ENCODE measurements at regions not wholly inside any gene's neighbourhood (a gene's known extent, or its start where the extent isn't known, plus 50 kb on each side); places are given as distances from the start of the nearest gene placed in this dataset.

GRCh38 chr2:6362671-6363450 is 502.8 kb downstream of the CMPK2 start:
- Histone ChIP-seq H4K8ac (replicated peaks; ENCODE audit: insufficient read length, low read depth, low read length) (no peak overlapping the region), H3K14ac (ENCODE audit: insufficient read depth, low read length) (no peak overlapping the region), H3K4me1 (ENCODE audit: insufficient read depth, low read length) (no peaks in the 10 kb centered on the region), H4K5ac (ENCODE audit: insufficient read length, low read depth, low read length) (no peak overlapping the region), H3K9ac (ENCODE audit: extremely low read depth, insufficient read length, low read length) (no peak overlapping the region), H3K18ac (ENCODE audit: insufficient read length, low read depth, low read length) (no peak overlapping the region), H4K91ac (ENCODE audit: insufficient read length, low read depth, low read length) (no peak overlapping the region), H3K27me3 (ENCODE audit: insufficient read depth, low read length) (no peaks in the 10 kb centered on the region), H3K23me2 (ENCODE audit: insufficient read length, low read depth, low read length, poor library complexity, severe bottlenecking) (no peaks in the 10 kb centered on the region), H3T11ph (ENCODE audit: low read length) (no peak overlapping the region), H3K4ac (ENCODE audit: low read depth, low read length) (no peak overlapping the region), H3K79me1 (ENCODE audit: insufficient read depth, low read depth, low read length, poor library complexity, severe bottlenecking) (no peaks in the 10 kb centered on the region), H2BK5ac (ENCODE audit: insufficient read length, low read length) (no peak overlapping the region), H3K23ac (ENCODE audit: insufficient read length, low read depth, low read length) (no peak overlapping the region), H2BK15ac (ENCODE audit: low read depth, low read length) (no peak overlapping the region), H3K4me2 (ENCODE audit: insufficient read depth, insufficient read length, low read length) (no peak overlapping the region), H2BK12ac (ENCODE audit: insufficient read length, low read depth, low read length) (no peak overlapping the region), H2AFZ (ENCODE audit: low read length) (no peak overlapping the region), H3K27ac (ENCODE audit: insufficient read length, low read depth, low read length) (no peak overlapping the region), H2BK120ac (ENCODE audit: low read depth, low read length, poor library complexity, severe bottlenecking) (no peak overlapping the region), H2AK5ac (ENCODE audit: insufficient read length, low read length) (no peak overlapping the region), H3K79me2 (ENCODE audit: insufficient read depth, low read length) (no peaks in the 10 kb centered on the region), H2BK20ac (ENCODE audit: low read depth, low read length, poor library complexity, severe bottlenecking) (no peak overlapping the region), H4K20me1 (ENCODE audit: control insufficient read depth, insufficient read depth, insufficient read length) (no peaks in the 10 kb centered on the region), H3K9me3 (ENCODE audit: control insufficient read depth, low read depth, low read length) (no peaks in the 10 kb centered on the region), H3K56ac (ENCODE audit: insufficient read length, low read depth, low read length) (no peak overlapping the region)
- H3K4me3 Mint-ChIP-seq, result no peak overlapping the region
- DNase-seq, result no peak
- H3K4me1 Mint-ChIP-seq, result no peaks in the 10 kb centered on the region
- no peaks in the 10 kb centered on the region; a peak in 1 of 5 replicates for H3K9me3 Mint-ChIP-seq
- no peaks in the 10 kb centered on the region for H3K36me3 Mint-ChIP-seq (ENCODE audit: insufficient read depth in 1 of 3, low read depth in 3 of 3)
- peaks cover 2% of the 10 kb centered on the region; the same call in 1 of the 2 replicates for H3K27me3 Mint-ChIP-seq (ENCODE audit: low read depth)
- no CpG with 5 or more reads among the region's 11 CpGs for WGBS (ENCODE audit: extremely low coverage, insufficient read length, low lambda C conversion rate)
- TF ChIP-seq CTCF (conservative IDR thresholded peaks at IDR 0.05), result no peak
- H3K27ac Mint-ChIP-seq, result no peak overlapping the region

Measured in H9 (cell line).